IPS-NIHi11 (cell line): ENCODE measurements at regions not wholly inside any gene's neighbourhood (a gene's known extent, or its start where the extent isn't known, plus 50 kb on each side); places are given as distances from the start of the nearest gene placed in this dataset.

ENCODE experiments used
- DNase-seq: peaks from one replicate; pipeline ENCODE4 v3.0.0; 2012; ENCODE audit warnings: mixed read lengths, low spot score

- no peak for DNase-seq
These were observed 451.4 kb upstream of the C9orf72 start for GRCh38 chr9:28024676-28025075.

GRCh38 chr9:28025186-28025585 lies 451.9 kb upstream of the C9orf72 start:
- DNase-seq, result no peak

DNA sequence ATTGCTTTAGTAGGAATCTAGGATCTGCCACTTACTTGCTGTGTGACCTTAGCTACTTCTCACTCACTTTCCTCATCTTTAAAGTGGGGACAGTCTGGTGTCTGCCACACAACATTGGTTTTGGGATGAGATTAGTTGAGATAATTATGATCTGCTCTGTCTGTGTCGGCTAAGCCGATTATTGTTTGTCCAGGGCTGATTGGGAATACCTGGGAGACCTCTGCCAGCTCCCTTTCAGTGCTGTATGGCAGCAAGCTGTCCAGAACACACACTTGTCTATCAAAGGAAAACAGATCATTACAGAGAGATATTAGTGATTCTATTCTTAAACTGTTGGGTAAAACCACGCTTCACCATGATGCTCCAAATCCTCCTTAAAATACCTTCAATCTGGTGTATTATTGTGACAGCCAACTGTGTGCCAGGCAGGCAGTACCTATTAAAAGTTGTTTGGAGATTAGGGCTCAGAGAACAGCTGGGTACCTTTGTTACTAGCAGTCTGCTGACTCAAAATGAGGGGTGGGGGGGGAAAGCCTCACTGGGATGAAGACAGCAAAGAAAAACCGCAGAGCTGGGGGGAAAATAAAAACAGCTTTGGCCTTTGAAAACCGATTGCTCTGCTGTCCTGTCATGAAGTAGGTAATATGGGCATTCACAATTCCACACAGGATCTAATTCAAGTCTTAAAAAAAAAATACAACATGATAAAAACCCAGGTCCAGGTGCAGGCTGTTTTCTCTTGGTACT lies 458.4 kb upstream of the C9orf72 start:
- no peak for DNase-seq

GRCh38 chr9:28032268-28032590 lies 458.9 kb upstream of the C9orf72 start:
- DNase-seq, result no peak

DNA sequence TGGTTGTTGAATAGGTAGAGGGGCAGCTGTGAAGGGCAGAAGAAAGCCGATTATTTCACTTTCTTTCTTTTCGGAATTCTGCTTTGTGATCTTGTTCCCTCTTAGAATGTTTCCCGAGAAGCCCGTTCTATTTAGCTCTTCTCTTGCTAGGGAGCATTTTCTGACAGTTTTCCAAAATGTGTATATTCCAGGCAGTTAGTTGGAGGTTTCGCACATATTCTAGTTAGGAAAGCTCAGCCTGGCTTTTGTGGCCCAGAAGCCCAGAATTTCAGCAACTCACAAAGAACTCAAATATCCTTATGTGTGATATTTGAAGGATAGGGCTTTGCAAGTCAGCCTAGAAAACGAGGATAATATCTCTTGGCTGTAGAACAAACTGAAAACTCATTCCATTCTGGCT lies 461.0 kb upstream of the C9orf72 start:
- no peak for DNase-seq

DNA sequence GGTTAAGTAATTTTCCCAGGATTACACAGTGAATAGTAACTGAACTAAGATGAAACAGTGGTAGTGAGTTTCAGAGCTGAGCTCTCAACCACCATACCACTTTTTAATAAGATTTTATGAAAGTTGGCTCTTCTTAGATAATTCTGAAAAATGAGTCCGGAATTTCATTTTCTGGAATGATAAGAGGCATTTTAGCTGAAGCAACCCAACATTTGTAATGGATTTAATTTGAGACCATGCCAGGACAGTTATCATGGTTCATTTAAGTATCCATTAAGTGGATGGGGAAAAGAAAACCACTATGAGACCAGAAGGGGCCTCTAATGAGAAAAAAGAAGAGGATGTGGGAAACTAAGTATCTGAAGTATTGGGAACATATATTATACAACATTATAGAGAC lies 464.7 kb upstream of the C9orf72 start:
- no peak for DNase-seq

- DNase-seq, result no peak
These were observed 471.8 kb upstream of the C9orf72 start for GRCh38 chr9:28045051-28045450.

GRCh38 chr9:28050046-28050445 lies 476.8 kb upstream of the C9orf72 start:
- no peak for DNase-seq

- no peak for DNase-seq
These were observed 477.7 kb upstream of the C9orf72 start for GRCh38 chr9:28050941-28051340.

- DNase-seq, result no peak
These were observed 478.6 kb upstream of the C9orf72 start for GRCh38 chr9:28051559-28052503.

GRCh38 chr9:28053096-28053777 lies 480.0 kb upstream of the C9orf72 start:
- no peak for DNase-seq

DNA sequence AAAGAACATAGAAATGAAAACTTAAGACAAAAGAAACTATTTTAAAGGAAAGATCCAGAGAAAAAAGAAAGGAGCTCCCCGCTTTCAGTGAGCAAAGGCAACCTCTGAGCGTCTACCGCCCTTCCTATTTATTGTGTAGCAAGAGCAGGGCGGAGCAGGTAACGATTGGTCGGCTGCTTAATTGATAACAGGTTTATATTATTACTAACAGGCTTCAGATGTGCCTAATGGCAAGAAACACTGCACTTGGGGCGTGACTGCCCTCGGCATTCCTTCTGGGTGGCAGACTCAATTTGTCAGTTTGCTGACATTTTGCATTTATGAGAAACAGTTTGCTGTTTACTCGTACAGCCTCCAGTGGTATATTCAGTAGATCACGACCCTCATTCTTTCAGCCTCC lies 482.7 kb upstream of the C9orf72 start:
- DNase-seq, result no peak

DNA sequence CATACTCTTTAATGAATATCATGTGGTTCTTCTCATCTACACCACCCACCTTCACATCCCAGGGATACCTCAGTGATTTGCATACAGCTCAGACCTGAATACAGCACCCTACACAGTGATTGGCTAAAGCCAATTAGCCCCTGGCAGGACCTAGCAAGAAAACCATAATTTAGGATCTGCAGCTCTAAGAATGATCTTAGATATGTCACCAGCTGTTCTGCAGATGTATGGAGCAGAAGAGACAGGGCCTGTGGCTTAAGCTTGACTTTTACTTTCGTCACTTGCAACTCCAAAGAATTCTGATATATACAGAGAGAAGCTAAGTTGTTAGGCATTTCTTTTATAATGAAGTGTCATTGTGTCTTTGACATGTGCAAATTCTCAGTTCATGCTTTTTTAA lies 483.2 kb upstream of the C9orf72 start:
- DNase-seq, result no peak

GRCh38 chr9:28059192-28059591 lies 485.9 kb upstream of the C9orf72 start:
- DNase-seq, result no peak

DNA sequence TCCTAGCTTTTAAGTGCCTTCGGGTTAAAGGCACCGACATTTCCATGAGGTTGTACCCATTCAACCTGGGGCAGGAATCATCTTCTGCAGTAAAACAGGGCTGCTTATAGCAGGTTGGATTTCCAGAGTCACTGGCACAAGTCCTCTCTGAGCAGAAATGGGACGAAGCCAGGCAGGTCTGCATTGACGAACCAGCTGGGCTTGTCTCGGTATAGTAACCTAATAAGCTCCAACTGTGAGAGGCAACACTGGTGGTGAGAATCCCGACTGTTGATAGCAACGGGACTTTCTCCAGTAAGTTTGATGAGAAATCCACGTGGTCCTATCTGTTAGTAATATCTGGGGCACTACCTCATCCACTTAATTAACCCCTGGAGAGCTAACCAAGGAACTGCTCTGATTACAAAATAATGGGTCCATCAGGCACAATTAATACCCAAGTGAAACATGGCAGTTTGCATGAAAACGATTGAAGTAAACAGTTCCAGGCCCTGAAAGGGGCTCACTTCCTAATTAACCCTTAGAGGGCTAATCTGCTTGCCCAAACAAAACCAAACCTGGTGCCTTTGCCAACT lies 491.0 kb upstream of the C9orf72 start:
- no peak for DNase-seq

GRCh38 chr9:28073270-28073669 lies 500.0 kb upstream of the C9orf72 start:
- peak; percentile 21 for DNase-seq

DNA sequence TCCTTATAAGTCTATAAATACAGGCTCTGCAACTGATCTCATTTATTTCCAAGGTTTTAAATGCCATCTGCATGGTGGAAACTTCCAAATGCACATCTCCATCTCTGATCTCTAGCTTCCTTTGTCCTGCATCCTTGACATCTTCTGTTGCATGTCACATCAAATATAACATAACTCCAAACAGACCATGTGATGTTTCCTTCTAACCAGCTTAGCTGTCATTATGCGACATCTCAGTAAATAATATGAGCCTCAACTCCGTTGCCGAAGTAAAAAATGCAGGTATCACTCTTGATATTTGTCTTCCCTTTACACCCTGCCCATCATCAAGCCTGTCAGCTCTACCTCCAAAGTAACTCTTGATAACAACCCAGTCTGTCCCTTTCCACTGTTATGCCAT lies 506.4 kb upstream of the C9orf72 start:
- DNase-seq, result no peak

DNA sequence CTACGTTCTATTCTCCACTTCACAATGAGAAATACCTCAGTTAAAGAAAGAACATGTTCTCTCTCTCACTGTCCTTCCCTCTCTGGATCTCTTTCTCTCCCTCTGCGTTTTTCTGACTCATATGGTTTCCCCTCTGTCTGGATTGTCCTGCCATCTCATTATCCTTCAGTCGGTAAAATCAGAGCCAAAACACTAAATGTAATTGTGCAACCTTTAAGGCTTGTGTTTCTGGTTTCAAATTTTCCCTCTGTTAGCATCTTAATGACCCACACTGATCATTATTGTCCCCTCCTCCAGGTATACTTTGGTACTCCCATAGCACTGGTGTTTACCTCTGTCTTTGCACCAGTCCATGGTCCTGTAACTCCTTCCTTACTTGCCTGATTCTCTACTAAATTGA lies 509.4 kb upstream of the C9orf72 start:
- no peak for DNase-seq

- DNase-seq, result no peak
These were observed 513.6 kb upstream of the C9orf72 start for GRCh38 chr9:28086881-28087280.

- DNase-seq, result no peak
These were observed 520.0 kb upstream of the C9orf72 start for GRCh38 chr9:28092981-28093936.

DNA sequence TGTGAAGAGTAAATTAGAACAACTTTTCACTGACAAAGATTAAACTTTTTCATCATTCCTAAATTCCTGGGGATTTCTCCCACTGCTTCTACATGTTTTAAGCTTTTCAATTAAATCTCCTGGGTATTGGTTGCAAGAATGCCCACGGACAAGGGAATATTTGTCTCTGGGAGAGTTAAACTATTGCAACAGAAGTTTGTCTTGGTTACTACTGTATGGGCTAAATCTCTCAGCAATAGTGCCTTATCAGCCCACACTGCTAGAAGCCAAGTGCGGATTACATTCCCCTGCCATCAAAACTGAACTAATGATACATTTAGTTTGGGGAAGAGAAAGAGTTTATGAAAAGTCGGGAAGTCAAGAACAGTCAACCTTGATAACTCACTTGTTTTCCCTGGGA lies 528.2 kb upstream of the C9orf72 start:
- no peak for DNase-seq
